ENCODE measurements at regions not wholly inside any gene's neighbourhood (a gene's known extent, or its start where the extent isn't known, plus 50 kb on each side); places are given as distances from the start of the nearest gene placed in this dataset.

- Histone ChIP-seq H3K36me3 (no peaks in the 10 kb centered on the region), H3K4me1 (no peaks in the 10 kb centered on the region), H3K9me3 (no peaks in the 10 kb centered on the region), H3K4me3 (no peak overlapping the region), H3K27ac (no peak overlapping the region), H3K27me3 (replicated peaks in 1 of 7) (peaks cover 0 to 8% (median 0%) of the 10 kb centered on the region in 7 donors)
- DNase-seq: no peak
- TF ChIP-seq CTCF (IDR thresholded peaks at IDR 0.05 in 8 of 11, conservative IDR thresholded peaks at IDR 0.05 in 3 of 11) (no peak), POLR2AphosphoS5 (IDR thresholded peaks at IDR 0.05) (no peak), POLR2A (IDR thresholded peaks at IDR 0.05) (no peak)
- intact Hi-C loops (cut with DNase I; ENCODE audit: low total_unique reads): no loop called here
- 81 to 88% (median 83%) methylated on average over 4 of the region's 4 CpGs for WGBS, 5 donors
Measured at GRCh38 chr5:10081584-10081983, 168.1 kb downstream of the ATPSCKMT start.

GRCh38 chr5:10077791-10078545 is 171.7 kb downstream of the ATPSCKMT start:
- intact Hi-C loops (cut with DNase I; ENCODE audit: low total_unique reads): no loop called here
- no peak for DNase-seq
- Histone ChIP-seq H3K27ac (no peak overlapping the region), H3K9me3 (no peaks in the 10 kb centered on the region), H3K4me3 (no peak overlapping the region), H3K4me1 (no peaks in the 10 kb centered on the region), H3K36me3 (no peaks in the 10 kb centered on the region), H3K27me3 (replicated peaks in 1 of 7) (peaks cover 0 to 8% (median 0%) of the 10 kb centered on the region in 7 donors)
- 71 to 83% (median 78%) methylated on average over 11 of the region's 11 CpGs for WGBS, 5 donors
- TF ChIP-seq POLR2AphosphoS5 (IDR thresholded peaks at IDR 0.05) (no peak), CTCF (IDR thresholded peaks at IDR 0.05 in 8 of 11, conservative IDR thresholded peaks at IDR 0.05 in 3 of 11) (no peak), POLR2A (IDR thresholded peaks at IDR 0.05) (no peak)

GRCh38 chr5:10073441-10074104 is 176.1 kb downstream of the ATPSCKMT start:
- intact Hi-C loops (cut with DNase I; ENCODE audit: low total_unique reads): no loop called here
- Histone ChIP-seq H3K27ac (no peak overlapping the region), H3K27me3 (replicated peaks in 1 of 7) (peaks cover 0 to 8% (median 0%) of the 10 kb centered on the region in 7 donors), H3K4me3 (no peak overlapping the region), H3K36me3 (no peaks in the 10 kb centered on the region), H3K4me1 (no peaks in the 10 kb centered on the region), H3K9me3 (no peaks in the 10 kb centered on the region)
- 77 to 85% (median 82%) methylated on average over 8 of the region's 8 CpGs for WGBS, 5 donors
- TF ChIP-seq POLR2A (IDR thresholded peaks at IDR 0.05) (no peak), CTCF (IDR thresholded peaks at IDR 0.05 in 8 of 11, conservative IDR thresholded peaks at IDR 0.05 in 3 of 11) (no peak), POLR2AphosphoS5 (IDR thresholded peaks at IDR 0.05) (no peak)
- no peak for DNase-seq

DNA sequence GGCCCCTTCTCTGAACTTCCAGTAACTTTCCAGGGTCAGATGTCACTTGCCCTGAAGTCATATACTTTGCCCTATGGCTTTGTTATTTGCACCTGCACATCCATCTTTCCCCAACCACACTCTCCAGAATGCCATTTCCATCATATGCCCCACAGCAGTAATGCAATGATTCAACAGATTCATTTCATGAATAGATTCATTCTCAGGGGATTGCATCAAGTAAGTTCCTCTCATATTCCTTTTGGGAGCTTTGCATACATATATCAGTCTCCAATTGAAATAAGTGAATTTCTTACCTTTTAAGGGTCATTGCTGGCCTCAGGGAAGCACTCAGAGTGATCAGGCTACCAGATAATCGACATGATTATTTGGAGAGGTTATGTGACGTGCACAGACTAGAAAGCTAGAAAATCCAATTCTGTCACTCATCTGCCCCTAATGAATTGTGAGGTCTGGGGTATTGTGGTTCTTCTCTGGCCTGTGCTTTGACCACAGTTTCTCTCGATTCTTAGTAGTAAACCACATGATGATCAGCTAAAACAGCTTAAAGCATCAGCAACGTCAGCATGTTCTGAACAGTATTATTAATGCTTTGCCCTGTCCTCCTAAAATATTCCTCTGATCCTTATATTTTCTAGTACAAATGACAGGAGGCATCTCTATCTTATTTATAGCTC is 179.9 kb downstream of the ATPSCKMT start:
- Histone ChIP-seq H3K27me3 (replicated peaks in 1 of 7) (no peaks in the 10 kb centered on the region), H3K36me3 (no peaks in the 10 kb centered on the region), H3K27ac (no peak overlapping the region), H3K4me3 (no peak overlapping the region), H3K9me3 (peaks cover 0 to 16% (median 0%) of the 10 kb centered on the region in 8 donors), H3K4me1 (no peaks in the 10 kb centered on the region)
- intact Hi-C loops (cut with DNase I; ENCODE audit: low total_unique reads): no loop called here
- no peak for TF ChIP-seq CTCF (IDR thresholded peaks at IDR 0.05 in 8 of 11, conservative IDR thresholded peaks at IDR 0.05 in 3 of 11)
- 69 to 82% (median 74%) methylated on average over 4 of the region's 4 CpGs for WGBS, 5 donors
- DNase-seq: no peak
